ENCODE measurements at regions not wholly inside any gene's neighbourhood (a gene's known extent, or its start where the extent isn't known, plus 50 kb on each side); places are given as distances from the start of the nearest gene placed in this dataset.

GRCh38 chr2:217466104-217466503 is 536.7 kb downstream of the TNS1 start:
- Histone ChIP-seq H4K20me1 (ENCODE audit: insufficient read depth) (no peaks in the 10 kb centered on the region), H3K9me2 (no peaks in the 10 kb centered on the region), H3K4me3 (ENCODE audit: low read depth in 2 of 2, low read length in 1 of 2) (no peak overlapping the region), H3K4me2 (no peak overlapping the region), H3F3A (replicated peaks; ENCODE audit: insufficient read depth) (no peaks in the 10 kb centered on the region), H3K9me3 (no peaks in the 10 kb centered on the region), H3K27ac (ENCODE audit: low read depth in 2 of 2, low read length in 1 of 2) (no peak overlapping the region), H2AFZ (ENCODE audit: low read depth) (no peak overlapping the region), H3K27me3 (ENCODE audit: insufficient read depth) (no peaks in the 10 kb centered on the region), H3K4me1 (ENCODE audit: control insufficient read depth in 1 of 2, insufficient read depth in 2 of 2, low read depth in 1 of 2, low read length in 1 of 2) (peaks cover 0 to under 1% of the 10 kb centered on the region in 2 experiments; a peak in 1 of 4 replicates), H3K79me2 (ENCODE audit: insufficient read depth) (no peaks in the 10 kb centered on the region), H3K9ac (no peak overlapping the region), H3K36me3 (replicated peaks in 1 of 2; ENCODE audit: control insufficient read depth in 1 of 2, insufficient read depth in 2 of 2, low read length in 1 of 2) (no peaks in the 10 kb centered on the region)
- no peak for DNase-seq
- POLR2A ChIA-PET, result no interaction called here
- TF ChIP-seq CHD2 (IDR thresholded peaks at IDR 0.05; ENCODE audit: low read length, partially characterized antibody) (no peak), MAX (IDR thresholded peaks at IDR 0.05; ENCODE audit: low read depth) (no peak), NFIC (IDR thresholded peaks at IDR 0.05; ENCODE audit: borderline replicate concordance) (no peak), JUND (IDR thresholded peaks at IDR 0.05) (no peak), REST (IDR thresholded peaks at IDR 0.05; ENCODE audit: low read depth, low read length) (no peak), GATA2 (CRISPR knock-in tag; IDR thresholded peaks at IDR 0.05) (no peak), TCF12 (IDR thresholded peaks at IDR 0.05) (no peak), FOSL2 (IDR thresholded peaks at IDR 0.05; ENCODE audit: borderline replicate concordance, low read depth) (no peak), EP300 (IDR thresholded peaks at IDR 0.05; ENCODE audit: borderline replicate concordance in 1 of 2, low read depth in 1 of 2, low read length in 1 of 2) (no peak), RAD21 (IDR thresholded peaks at IDR 0.05; ENCODE audit: low read length) (no peak), FOXM1 (IDR thresholded peaks at IDR 0.05; ENCODE audit: low read depth) (no peak), YY1 (IDR thresholded peaks at IDR 0.05; ENCODE audit: low read depth) (no peak)
- CTCF ChIA-PET, result interaction anchor here (1.4 kb wide), 1 partner anchor 10 kb away, joined by 4 read pairs; no protein-coding TSS in a partner anchor
- WGBS (ENCODE audit: low lambda C conversion rate), result 85% methylated on average over 4 of the region's 4 CpGs

DNA sequence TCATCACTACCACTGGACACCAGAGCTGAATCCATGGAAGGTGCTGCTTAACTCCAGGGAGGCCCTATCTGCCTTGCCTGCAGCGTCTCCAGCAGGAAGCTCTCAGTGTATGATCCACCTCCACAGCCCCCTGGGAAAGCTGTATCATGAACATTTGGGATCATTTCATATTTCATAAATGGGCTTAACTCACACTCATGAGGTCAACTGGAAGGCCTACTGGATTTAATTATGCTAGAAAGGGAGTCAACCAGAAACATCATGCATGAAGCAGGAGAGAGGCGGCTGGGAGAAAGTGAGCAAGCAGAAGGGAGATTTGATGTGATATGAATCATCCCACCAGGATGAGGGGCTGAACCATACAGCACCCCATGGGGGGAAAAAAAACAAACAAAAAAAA is 537.7 kb downstream of the TNS1 start:
- H3K36me3 ChIP-seq (replicated peaks in 1 of 2; ENCODE audit: control insufficient read depth in 1 of 2, insufficient read depth in 2 of 2, low read length in 1 of 2), result no peaks in the 10 kb centered on the region
- POLR2A ChIA-PET, result no interaction called here
- H3K27ac ChIP-seq (ENCODE audit: low read depth in 2 of 2, low read length in 1 of 2), result no peak overlapping the region
- H3K4me1 ChIP-seq (ENCODE audit: control insufficient read depth in 1 of 2, insufficient read depth in 2 of 2, low read depth in 1 of 2, low read length in 1 of 2), result no peaks in the 10 kb centered on the region; a peak in 1 of 4 replicates
- no peaks in the 10 kb centered on the region for H3K9me2 ChIP-seq
- no peaks in the 10 kb centered on the region for H3F3A ChIP-seq (replicated peaks; ENCODE audit: insufficient read depth)
- 95% methylated on average over 2 of the region's 2 CpGs for WGBS (ENCODE audit: low lambda C conversion rate)
- H2AFZ ChIP-seq (ENCODE audit: low read depth), result no peak overlapping the region
- no peak overlapping the region for H3K9ac ChIP-seq
- no peaks in the 10 kb centered on the region for H3K9me3 ChIP-seq
- no peak for DNase-seq
- no peak overlapping the region for H3K4me2 ChIP-seq
- H3K79me2 ChIP-seq (ENCODE audit: insufficient read depth), result no peaks in the 10 kb centered on the region
- no peaks in the 10 kb centered on the region for H3K27me3 ChIP-seq (ENCODE audit: insufficient read depth)
- H3K4me3 ChIP-seq (ENCODE audit: low read depth in 2 of 2, low read length in 1 of 2), result no peak overlapping the region
- no peaks in the 10 kb centered on the region for H4K20me1 ChIP-seq (ENCODE audit: insufficient read depth)
- CTCF ChIA-PET, result interaction anchor here (0.6 to 1.0 kb wide), 4 partner anchors 46 to 659 kb away, joined by 3 read pairs; no protein-coding TSS in a partner anchor
- no peak for TF ChIP-seq SIN3A (IDR thresholded peaks at IDR 0.05; ENCODE audit: borderline replicate concordance, low read depth, low read length)
- TF ChIP-seq RFX5 (IDR thresholded peaks at IDR 0.05; ENCODE audit: low read length), result no peak
- no peak for TF ChIP-seq POLR2AphosphoS5 (IDR thresholded peaks at IDR 0.05; ENCODE audit: low read depth, low read length)
- TF ChIP-seq CHD2 (IDR thresholded peaks at IDR 0.05; ENCODE audit: low read length, partially characterized antibody), result no peak
- TF ChIP-seq MXI1 (IDR thresholded peaks at IDR 0.05; ENCODE audit: low read depth, low read length), result no peak
- no peak for TF ChIP-seq RAD21 (IDR thresholded peaks at IDR 0.05; ENCODE audit: low read length)
- TF ChIP-seq GATA2 (CRISPR knock-in tag; IDR thresholded peaks at IDR 0.05), result no peak
- no peak for TF ChIP-seq TEAD4 (IDR thresholded peaks at IDR 0.05; ENCODE audit: borderline replicate concordance, insufficient read depth)
